ENCODE measurements at regions not wholly inside any gene's neighbourhood (a gene's known extent, or its start where the extent isn't known, plus 50 kb on each side); places are given as distances from the start of the nearest gene placed in this dataset.
A peak's percentile ranks its signal among the peaks of the same experiment; 100 is the strongest.

- no peak for DNase-seq (ENCODE audit: low read depth, low spot score)
- no peak overlapping the region for H3K4me3 ChIP-seq (ENCODE audit: low read depth in 2 of 2, low read length in 2 of 2)
- POLR2A ChIA-PET = no interaction called here
- no peak for ATAC-seq
- intact Hi-C loops (cut with micrococcal nuclease; ENCODE audit: unreplicated experiment) (no loop called here), in situ Hi-C loops (cut with HindIII; ENCODE audit: low pct_unique_long_range_greater_than_20kb, low sequenced_read_pairs) (no loop called here)
- TF ChIP-seq CTCF (IDR thresholded peaks at IDR 0.05) (peak; percentile 54), SIN3A (IDR thresholded peaks at IDR 0.05; ENCODE audit: borderline replicate concordance, insufficient read depth, low read depth, low read length) (no peak)
- H3K36me3 ChIP-seq (ENCODE audit: control insufficient read depth, insufficient read depth, low read length) = no peaks in the 10 kb centered on the region
- no peaks in the 10 kb centered on the region for H3K27me3 ChIP-seq (ENCODE audit: control insufficient read depth, insufficient read depth, low read length)
- H3K27ac ChIP-seq (ENCODE audit: low read length) = no peak overlapping the region
- H3K9me3 ChIP-seq (ENCODE audit: control insufficient read depth, insufficient read depth, low read depth, low read length) = no peaks in the 10 kb centered on the region; the same call in 1 of the 2 replicates
- no peaks in the 10 kb centered on the region for H3K4me1 ChIP-seq (ENCODE audit: control insufficient read depth, insufficient read depth, low read length)
- no TSS peak for BruUV-seq (replicated peaks)
- CTCF ChIA-PET = no interaction called here
Observed at GRCh38 chr6:145042559-145042958, 692.8 kb downstream of the EPM2A start.

- DNase-seq (ENCODE audit: low read depth, low spot score) (no peak), ATAC-seq (no peak)
- no TSS peak for BruUV-seq (replicated peaks)
- in situ Hi-C loops (cut with HindIII; ENCODE audit: low pct_unique_long_range_greater_than_20kb, low sequenced_read_pairs) (no loop called here), intact Hi-C loops (cut with micrococcal nuclease; ENCODE audit: unreplicated experiment) (no loop called here)
- ChIA-PET CTCF (no interaction called here), POLR2A (no interaction called here)
- Histone ChIP-seq H3K4me1 (ENCODE audit: control insufficient read depth, insufficient read depth, low read length) (no peaks in the 10 kb centered on the region), H3K27me3 (ENCODE audit: control insufficient read depth, insufficient read depth, low read length) (no peaks in the 10 kb centered on the region), H3K9me3 (ENCODE audit: control insufficient read depth, insufficient read depth, low read depth, low read length) (no peaks in the 10 kb centered on the region; the same call in 1 of the 2 replicates), H3K27ac (ENCODE audit: low read length) (no peak overlapping the region), H3K36me3 (ENCODE audit: control insufficient read depth, insufficient read depth, low read length) (no peaks in the 10 kb centered on the region), H3K4me3 (ENCODE audit: low read depth in 2 of 2, low read length in 2 of 2) (no peak overlapping the region)
- no peak for TF ChIP-seq CTCF (IDR thresholded peaks at IDR 0.05)
- TF ChIP-seq POLR2AphosphoS5 (IDR thresholded peaks at IDR 0.05; ENCODE audit: low read depth, low read length) = no peak
- no peak for TF ChIP-seq REST (IDR thresholded peaks at IDR 0.05; ENCODE audit: insufficient read depth in 1 of 2, low read depth in 2 of 2, low read length in 1 of 2)
- no peak for TF ChIP-seq SIN3A (IDR thresholded peaks at IDR 0.05; ENCODE audit: borderline replicate concordance, insufficient read depth, low read depth, low read length)
- TF ChIP-seq TCF7L2 (IDR thresholded peaks at IDR 0.05; ENCODE audit: low read depth, low read length) = no peak
Observed at GRCh38 chr6:145043926-145044500, 691.3 kb downstream of the EPM2A start.
